Lower leg skin (tissue), 4 donors: ENCODE measurements at regions not wholly inside any gene's neighbourhood (a gene's known extent, or its start where the extent isn't known, plus 50 kb on each side); places are given as distances from the start of the nearest gene placed in this dataset.

Experiments used
- DNase-seq, 2 donors: peaks; one replicate each; pipeline ENCODE4 v3.0.0-alpha.2; 2019; ENCODE audit warnings: low spot score in 2 of 2
- H3K4me3 ChIP-seq: fragments of 200-600 bp; sonication (generic); 2 replicates; pipeline ENCODE4 v1.5.1; 2017; ENCODE audit warnings: mild to moderate bottlenecking, low read depth; ENCODE audit not compliant: poor library complexity, severe bottlenecking
- POLR2A ChIP-seq, 2 donors: fragments of 450-650 bp; IDR thresholded peaks; one replicate each; pipeline ENCODE4 v1.6.1; 2016 to 2017; ENCODE audit warnings: antibody characterized with exemption in 2 of 2, mild to moderate bottlenecking in 1 of 2, moderate library complexity in 1 of 2
- whole genome bisulfite sequencing, 2 donors: methylation state at CpG; one replicate each; pipeline ENCODE4 v1.1.5; 2018; 5-methylcytosine and 5-hydroxymethylcytosine counted together
- intact Hi-C: fragments of 100-400 bp; cut with DNase I; formaldehyde crosslinking; loops from one replicate; pipeline ENCODE4 v1.15.0; 2023; ENCODE audit warnings: low total_unique reads
- TF ChIP-seq, protein P1 (sequence below), 3 donors: fragments of 450-650 bp; IDR thresholded peaks; one replicate each; pipeline ENCODE4 v1.5.1; 2016; ENCODE audit warnings: antibody characterized with exemption in 3 of 3, mild to moderate bottlenecking in 3 of 3, moderate library complexity in 2 of 3

DNA sequence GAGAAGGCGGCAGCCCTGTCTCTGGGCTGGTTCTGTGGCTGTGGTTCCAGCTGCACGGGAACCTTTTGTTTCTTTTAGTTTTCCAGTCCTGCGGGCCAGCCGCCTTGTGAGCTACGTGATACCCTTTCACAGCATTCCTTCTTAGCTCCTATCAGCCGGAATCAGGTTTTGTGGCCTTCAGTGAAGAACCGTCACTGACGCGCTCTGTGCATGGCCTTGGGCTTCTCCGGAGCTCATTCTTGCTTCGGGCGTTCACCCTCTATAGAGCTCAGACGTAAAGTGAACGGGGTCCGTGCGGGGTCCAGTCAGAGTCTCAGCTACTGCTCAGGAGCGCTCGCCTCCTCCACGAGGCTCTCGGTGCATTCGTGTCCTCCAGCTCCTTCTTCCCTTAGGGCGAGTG is 166.7 kb downstream of the FAM43A start:
- H3K4me3 ChIP-seq: no peak overlapping the region
- TF ChIP-seq, protein P1, sequence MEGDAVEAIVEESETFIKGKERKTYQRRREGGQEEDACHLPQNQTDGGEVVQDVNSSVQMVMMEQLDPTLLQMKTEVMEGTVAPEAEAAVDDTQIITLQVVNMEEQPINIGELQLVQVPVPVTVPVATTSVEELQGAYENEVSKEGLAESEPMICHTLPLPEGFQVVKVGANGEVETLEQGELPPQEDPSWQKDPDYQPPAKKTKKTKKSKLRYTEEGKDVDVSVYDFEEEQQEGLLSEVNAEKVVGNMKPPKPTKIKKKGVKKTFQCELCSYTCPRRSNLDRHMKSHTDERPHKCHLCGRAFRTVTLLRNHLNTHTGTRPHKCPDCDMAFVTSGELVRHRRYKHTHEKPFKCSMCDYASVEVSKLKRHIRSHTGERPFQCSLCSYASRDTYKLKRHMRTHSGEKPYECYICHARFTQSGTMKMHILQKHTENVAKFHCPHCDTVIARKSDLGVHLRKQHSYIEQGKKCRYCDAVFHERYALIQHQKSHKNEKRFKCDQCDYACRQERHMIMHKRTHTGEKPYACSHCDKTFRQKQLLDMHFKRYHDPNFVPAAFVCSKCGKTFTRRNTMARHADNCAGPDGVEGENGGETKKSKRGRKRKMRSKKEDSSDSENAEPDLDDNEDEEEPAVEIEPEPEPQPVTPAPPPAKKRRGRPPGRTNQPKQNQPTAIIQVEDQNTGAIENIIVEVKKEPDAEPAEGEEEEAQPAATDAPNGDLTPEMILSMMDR (IDR thresholded peaks at IDR 0.05): no peak
- TF ChIP-seq POLR2A (IDR thresholded peaks at IDR 0.05): no peak
- no peak for DNase-seq
- intact Hi-C loops: no loop called here
- WGBS, 2 donors: 86 to 92% methylated on average over 22 of the region's 22 CpGs

DNA sequence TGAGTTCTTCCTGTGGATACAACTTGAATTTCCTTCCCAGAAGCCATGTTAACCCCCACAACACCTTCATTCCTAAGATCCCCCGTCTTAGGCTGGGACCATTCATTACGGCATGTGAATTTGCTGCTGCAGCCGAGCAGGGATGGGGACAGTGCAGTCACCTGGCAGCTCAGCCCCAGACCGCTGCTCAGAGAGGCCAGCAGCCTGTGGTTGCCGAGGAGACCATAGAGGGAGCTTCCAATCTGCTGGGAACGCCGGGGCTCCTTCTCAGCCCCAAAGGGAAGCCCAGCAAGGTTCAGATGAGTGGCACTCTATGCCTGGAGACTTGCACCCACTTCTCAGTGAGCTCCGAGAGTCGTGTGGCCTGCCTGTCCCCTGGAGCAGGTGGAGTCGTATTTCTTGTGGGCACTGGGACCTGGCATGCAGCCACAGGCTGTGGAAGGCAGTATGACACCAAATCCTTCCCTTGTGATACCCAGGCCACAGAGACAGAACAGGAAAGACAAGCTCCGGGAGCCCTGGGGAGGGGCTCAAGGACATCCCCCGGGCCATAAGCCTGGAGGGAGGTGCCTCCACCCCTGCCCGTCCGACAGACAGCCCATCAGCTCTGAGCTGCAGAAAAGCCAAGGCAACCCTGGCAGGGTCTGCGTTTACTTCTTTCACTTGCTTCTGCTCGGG is 167.3 kb downstream of the FAM43A start:
- no peak for DNase-seq

DNA sequence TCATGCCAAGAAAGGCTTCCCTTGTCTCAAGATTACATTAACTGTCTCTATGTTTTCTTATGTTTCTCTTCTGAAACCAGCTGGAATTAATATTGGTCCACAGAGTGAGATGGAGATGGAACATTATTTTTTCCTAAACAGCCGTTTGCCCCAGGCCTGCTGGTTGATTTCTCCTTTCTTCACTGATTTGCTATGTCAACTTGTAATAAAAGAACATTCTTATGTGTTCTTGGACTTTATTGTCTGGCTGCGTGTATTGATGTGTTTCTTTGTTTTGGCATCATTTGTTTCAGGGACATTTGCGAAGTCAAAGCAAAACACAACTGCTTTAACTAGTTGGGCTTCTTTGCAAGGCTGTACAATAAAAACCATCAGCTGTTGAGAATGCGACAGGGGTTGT is 168.5 kb downstream of the FAM43A start:
- intact Hi-C loops: no loop called here
- H3K4me3 ChIP-seq: no peak overlapping the region
- DNase-seq: no peak
- 44 to 49% methylated on average over 4 of the region's 4 CpGs for WGBS, 2 donors
- TF ChIP-seq POLR2A (IDR thresholded peaks at IDR 0.05): no peak
- TF ChIP-seq, protein P1 (IDR thresholded peaks at IDR 0.05): no peak

More for the DNA sequence above, 167.3 kb downstream of the FAM43A start:
- TF ChIP-seq, protein P1 (IDR thresholded peaks at IDR 0.05): no peak
- TF ChIP-seq POLR2A (IDR thresholded peaks at IDR 0.05): no peak
- no peak overlapping the region for H3K4me3 ChIP-seq
- 61 to 75% methylated on average over 13 to 15 of the region's 16 CpGs for WGBS, 2 donors
- intact Hi-C loops: no loop called here

DNA sequence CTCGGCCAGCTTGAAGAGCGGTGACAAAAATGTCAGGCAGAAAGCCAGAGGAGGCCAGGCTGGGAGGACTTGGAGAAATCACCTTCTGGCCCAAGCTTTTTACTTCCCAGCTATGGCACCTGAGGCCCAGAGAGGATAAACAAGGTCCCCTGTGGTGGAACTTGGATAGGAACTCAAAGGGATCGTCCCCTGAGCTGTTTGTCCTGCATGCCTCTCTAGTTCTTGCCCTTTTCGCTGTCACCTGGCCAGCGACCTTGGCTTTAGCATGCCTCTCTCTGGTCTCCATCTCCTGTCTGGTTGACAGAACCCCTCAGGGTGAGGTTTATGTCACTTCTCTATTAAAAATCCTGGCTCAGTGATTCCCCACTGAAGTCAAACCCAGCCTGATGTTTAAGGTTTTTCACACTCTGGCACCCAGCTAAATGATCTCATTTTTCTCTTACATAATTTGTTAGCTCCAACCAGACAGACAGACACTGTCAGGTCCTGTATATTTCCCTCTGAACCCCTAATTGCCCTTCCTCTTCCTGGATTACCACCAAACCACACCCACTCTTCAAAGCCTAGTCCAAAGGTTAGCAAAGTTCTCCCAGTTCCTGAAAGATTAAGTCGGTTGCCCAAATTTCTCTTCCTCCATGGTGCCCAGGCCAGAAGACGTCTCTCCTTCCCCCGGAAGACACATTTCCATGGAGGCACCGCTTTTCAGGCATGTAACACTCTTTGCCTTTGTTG is 169.1 kb downstream of the FAM43A start:
- no peak for TF ChIP-seq POLR2A (IDR thresholded peaks at IDR 0.05)
- TF ChIP-seq, protein P1 (IDR thresholded peaks at IDR 0.05): no peak
- no peak overlapping the region for H3K4me3 ChIP-seq
- intact Hi-C loops: no loop called here
- DNase-seq: no peak
- 48 to 55% methylated on average over 9 of the region's 9 CpGs for WGBS, 2 donors

DNA sequence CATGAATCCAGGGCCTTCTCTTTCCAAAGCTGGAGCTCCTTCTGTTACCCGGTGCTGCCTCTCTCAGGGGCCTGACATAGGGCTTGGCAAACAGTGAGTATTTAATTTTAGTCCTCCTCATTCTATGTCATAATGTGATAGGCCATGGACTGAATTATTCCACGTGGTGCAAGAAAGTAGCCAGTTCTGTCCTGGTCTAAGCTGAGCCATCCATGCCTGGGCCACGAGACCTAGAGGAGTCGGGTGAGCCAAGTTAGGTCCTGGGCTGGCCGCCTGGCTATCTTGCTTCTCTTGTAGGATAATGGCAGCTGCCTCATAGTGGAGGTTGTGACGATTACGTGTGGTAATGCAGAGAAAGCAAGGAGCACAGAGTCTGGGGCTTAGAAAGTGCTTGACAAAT is 170.6 kb downstream of the FAM43A start:
- intact Hi-C loops: no loop called here
- TF ChIP-seq, protein P1 (IDR thresholded peaks at IDR 0.05): no peak
- no peak for TF ChIP-seq POLR2A (IDR thresholded peaks at IDR 0.05)
- 82 to 88% methylated on average over 7 of the region's 7 CpGs for WGBS, 2 donors
- no peak overlapping the region for H3K4me3 ChIP-seq
- DNase-seq: no peak
